Epithelial cell of proximal tubule (primary cell): ENCODE measurements at regions not wholly inside any gene's neighbourhood (a gene's known extent, or its start where the extent isn't known, plus 50 kb on each side); places are given as distances from the start of the nearest gene placed in this dataset.

Experiments used
- DNase-seq: peaks from one replicate; pipeline ENCODE4 v3.0.0-alpha.2; 2011; ENCODE audit warnings: low read depth
- H3K4me3 ChIP-seq: 2 replicates; pipeline ENCODE4 v1.5.1; 2011; ENCODE audit warnings: low read depth, mild to moderate bottlenecking, low read length
- TF ChIP-seq, protein P1 (sequence below): conservative IDR thresholded peaks from 2 replicates; pipeline ENCODE4 v1.5.1; 2012; ENCODE audit warnings: low read depth, mild to moderate bottlenecking, low read length

DNA sequence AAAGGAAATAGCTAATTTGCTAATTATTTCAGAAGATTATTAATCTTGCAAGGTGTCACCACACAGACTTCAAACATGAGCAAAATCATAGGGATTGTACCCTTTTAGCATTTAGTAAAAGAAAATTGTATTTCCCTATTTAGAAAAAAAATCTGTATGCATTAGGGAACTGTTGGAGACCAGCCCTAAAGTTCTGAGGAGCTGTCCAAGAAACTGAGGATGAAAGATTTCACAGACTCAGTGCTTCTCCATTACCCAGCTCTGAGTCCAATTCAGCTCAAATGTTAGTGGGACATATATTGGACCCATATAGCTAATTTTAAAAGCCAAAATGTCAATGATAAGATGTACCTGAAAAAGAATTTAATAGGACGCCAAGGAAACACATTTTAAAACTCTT, 271.7 kb downstream of the SNX10 start:
- H3K4me3 ChIP-seq, result no peak overlapping the region
- DNase-seq, result no peak
- TF ChIP-seq, protein P1, sequence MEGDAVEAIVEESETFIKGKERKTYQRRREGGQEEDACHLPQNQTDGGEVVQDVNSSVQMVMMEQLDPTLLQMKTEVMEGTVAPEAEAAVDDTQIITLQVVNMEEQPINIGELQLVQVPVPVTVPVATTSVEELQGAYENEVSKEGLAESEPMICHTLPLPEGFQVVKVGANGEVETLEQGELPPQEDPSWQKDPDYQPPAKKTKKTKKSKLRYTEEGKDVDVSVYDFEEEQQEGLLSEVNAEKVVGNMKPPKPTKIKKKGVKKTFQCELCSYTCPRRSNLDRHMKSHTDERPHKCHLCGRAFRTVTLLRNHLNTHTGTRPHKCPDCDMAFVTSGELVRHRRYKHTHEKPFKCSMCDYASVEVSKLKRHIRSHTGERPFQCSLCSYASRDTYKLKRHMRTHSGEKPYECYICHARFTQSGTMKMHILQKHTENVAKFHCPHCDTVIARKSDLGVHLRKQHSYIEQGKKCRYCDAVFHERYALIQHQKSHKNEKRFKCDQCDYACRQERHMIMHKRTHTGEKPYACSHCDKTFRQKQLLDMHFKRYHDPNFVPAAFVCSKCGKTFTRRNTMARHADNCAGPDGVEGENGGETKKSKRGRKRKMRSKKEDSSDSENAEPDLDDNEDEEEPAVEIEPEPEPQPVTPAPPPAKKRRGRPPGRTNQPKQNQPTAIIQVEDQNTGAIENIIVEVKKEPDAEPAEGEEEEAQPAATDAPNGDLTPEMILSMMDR, result no peak

DNA sequence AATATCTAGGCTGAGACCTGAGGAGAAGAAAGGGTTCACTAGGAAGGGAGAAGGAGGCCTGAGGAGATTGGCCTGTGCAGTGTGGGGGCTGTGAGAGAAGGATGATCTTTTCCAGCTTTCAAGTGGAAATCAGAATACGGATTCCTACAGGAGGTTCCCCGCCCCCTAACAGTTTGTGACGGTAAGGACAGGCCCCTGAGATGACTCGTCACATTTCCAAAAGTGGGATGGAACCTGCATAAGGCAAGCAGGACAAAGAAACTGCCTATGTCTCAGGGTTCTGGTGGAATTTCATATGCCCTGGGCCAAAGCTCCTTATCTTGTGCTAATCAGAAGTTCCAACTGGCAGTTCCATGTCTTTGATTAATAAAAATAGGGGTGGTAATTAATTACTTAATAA, 275.6 kb downstream of the SNX10 start:
- no peak for DNase-seq
- no peak overlapping the region for H3K4me3 ChIP-seq
- TF ChIP-seq, protein P1, result no peak

DNA sequence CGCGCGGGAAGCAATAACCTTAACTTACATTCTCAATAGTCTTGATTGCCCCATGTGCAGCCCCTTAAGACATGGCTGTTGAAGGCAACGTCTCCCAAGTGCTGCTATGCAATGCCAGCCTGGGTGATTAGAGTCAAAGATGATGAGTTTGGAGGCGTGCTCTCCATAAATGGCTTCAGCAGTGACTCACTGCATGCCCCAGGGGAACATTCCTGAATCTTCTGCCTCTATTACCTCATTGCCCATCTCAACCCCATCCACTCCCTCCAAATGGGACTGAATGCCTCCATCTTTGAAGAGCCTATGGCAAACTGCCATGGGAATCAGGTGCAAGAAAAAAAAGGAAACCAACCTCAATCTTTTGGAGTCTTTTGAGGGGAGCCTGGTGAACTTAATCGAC, 282.8 kb downstream of the SNX10 start:
- TF ChIP-seq, protein P1, result no peak

DNA sequence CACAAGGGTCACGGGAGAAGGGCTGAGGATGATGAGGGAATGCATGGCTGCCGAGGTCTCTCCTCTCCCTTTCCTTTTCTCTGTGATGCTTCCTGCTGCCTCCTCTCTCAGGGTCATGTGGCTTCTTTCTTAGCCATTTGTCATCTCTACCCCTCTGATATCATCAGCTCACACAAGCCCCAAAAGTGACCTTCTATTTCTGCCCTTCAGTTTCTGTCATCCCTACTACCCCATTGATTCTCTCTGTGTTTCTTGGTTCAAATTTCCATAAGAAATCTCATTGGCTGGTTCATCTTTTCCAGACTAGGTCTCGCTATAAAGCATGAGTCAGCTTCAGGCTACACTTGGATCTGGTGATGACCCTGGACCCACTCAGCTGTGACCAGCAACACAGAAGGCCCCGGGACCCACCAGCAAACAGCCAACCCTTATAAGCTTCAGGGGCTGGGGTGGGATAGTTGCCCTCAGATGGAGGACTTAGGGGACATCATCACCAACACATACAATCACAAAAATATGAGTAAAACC, 284.3 kb downstream of the SKAP2 start:
- no peak for DNase-seq
- H3K4me3 ChIP-seq, result no peak overlapping the region

More for the DNA sequence above, 282.8 kb downstream of the SNX10 start:
- H3K4me3 ChIP-seq, result no peak overlapping the region
- no peak for DNase-seq

DNA sequence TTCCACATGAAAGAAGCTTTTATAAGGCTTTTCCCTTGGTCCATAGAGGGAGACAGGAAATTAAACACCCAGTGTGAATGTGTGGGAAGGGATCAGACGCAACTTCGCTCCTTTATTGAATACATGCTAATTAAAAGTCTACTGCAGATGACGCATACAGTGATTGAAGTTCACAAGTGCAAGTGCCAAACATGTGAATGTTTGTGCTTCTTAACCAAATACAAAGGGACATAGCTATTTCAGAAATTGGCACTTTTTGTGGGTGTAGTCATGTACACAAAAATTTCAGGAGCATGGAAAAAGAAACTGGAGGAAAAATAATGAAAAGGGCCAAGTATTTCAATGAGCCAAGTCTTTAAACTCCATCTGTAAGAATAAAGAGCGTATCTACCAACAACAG, 283.7 kb downstream of the SKAP2 start:
- no peak for DNase-seq
- H3K4me3 ChIP-seq, result no peak overlapping the region
- TF ChIP-seq, protein P1, result no peak

More for the DNA sequence above, 284.3 kb downstream of the SKAP2 start:
- TF ChIP-seq, protein P1, result no peak

DNA sequence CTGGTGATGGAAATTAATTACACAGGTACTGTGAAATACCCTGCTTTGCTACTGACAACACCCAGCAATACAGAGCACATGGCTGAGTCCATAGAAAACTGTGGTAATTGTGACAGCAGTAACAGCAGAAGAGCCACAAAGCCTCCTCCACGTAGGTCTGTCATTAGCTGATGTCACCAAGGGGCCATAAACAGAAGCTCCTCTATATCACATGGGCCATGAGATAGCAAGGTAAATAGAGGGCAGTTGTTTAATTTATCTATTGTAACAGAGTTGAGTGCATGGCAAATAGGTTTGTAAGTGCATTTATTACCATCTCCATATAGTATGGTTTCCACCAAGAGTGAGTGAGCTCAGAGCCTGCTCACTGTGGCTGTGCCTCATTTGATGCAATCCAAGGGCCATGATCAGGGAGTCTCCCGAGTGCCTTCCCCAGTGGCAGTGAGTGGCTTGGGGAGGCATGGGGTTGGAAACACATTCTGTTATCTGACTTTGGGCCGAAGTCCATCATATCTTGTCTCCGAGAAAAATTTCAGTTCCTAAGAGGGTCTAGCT, 281.2 kb downstream of the SKAP2 start:
- no peak for DNase-seq
- no peak overlapping the region for H3K4me3 ChIP-seq
- TF ChIP-seq, protein P1, result no peak

DNA sequence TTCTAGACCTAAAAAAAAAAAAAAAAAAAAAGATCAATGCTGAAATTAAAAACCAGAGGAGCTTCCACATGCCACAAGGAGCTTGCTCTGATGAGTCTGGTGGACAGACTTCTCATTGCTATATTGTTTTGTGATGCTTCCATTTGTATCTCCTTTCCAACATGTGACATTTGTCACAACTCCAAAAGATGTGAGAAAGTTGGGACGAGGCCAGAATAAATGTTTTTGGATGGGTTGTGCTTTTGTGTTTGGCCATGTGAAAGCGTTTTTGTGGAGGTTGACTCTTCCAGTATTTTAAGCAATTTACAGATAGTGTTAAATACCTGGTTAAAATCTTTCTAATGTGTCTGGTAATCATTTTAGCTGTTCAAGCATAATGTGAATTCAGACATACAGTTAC, 280.1 kb downstream of the SKAP2 start:
- TF ChIP-seq, protein P1, result no peak
- H3K4me3 ChIP-seq, result no peak overlapping the region
- DNase-seq, result no peak
